ACC112 (cell line): ENCODE measurements at regions not wholly inside any gene's neighbourhood (a gene's known extent, or its start where the extent isn't known, plus 50 kb on each side); places are given as distances from the start of the nearest gene placed in this dataset.
"Not testable (repeated sequence)": the region's sequence is repeated elsewhere in the genome, so short reads cannot be mapped to it uniquely, and the experiment has no call there.

ENCODE experiments used
- H2AFZ ChIP-seq: fragments of 200-600 bp; sonication (generic); one replicate; pipeline ENCODE4 v1.6.0; 2017; ENCODE audit warnings: antibody characterized with exemption, low read length; ENCODE audit not compliant: unreplicated experiment
- H3K27ac ChIP-seq: fragments of 200-600 bp; sonication (generic); 2 replicates; pipeline ENCODE4 v1.5.1; 2014; ENCODE audit warnings: low read depth, mild to moderate bottlenecking, antibody characterized with exemption, low read length, moderate library complexity
- H3K27me3 ChIP-seq: fragments of 200-600 bp; sonication (generic); 2 replicates; pipeline ENCODE4 v1.6.1; 2014; ENCODE audit warnings: mild to moderate bottlenecking, antibody characterized with exemption, low read length, moderate library complexity, mixed read lengths; ENCODE audit not compliant: insufficient read depth
- H3K36me3 ChIP-seq: fragments of 200-600 bp; sonication (generic); 2 replicates; pipeline ENCODE4 v1.6.1; 2016; ENCODE audit warnings: mild to moderate bottlenecking, antibody characterized with exemption, low read length, moderate library complexity, mixed read lengths; ENCODE audit not compliant: insufficient read depth
- H3K4me1 ChIP-seq: fragments of 200-600 bp; sonication (generic); one replicate; pipeline ENCODE4 v1.6.1; 2016; ENCODE audit warnings: low read length, mixed read lengths; ENCODE audit not compliant: insufficient read depth, unreplicated experiment, control insufficient read depth
- H3K4me3 ChIP-seq: fragments of 200-600 bp; sonication (generic); 2 replicates; pipeline ENCODE4 v1.5.1; 2014; ENCODE audit warnings: mild to moderate bottlenecking, low read depth, low read length
- H3K79me2 ChIP-seq: fragments of 200-600 bp; sonication (generic); one replicate; pipeline ENCODE4 v1.6.0; 2016; ENCODE audit warnings: low read length; ENCODE audit not compliant: control insufficient read depth, unreplicated experiment, insufficient read depth

- H3K36me3 ChIP-seq = no peaks in the 10 kb centered on the region
- H3K79me2 ChIP-seq = no peaks in the 10 kb centered on the region
- no peaks in the 10 kb centered on the region for H3K27me3 ChIP-seq
- H3K4me3 ChIP-seq = no peak overlapping the region
- no peaks in the 10 kb centered on the region for H3K4me1 ChIP-seq
- no peak overlapping the region for H3K27ac ChIP-seq
- H2AFZ ChIP-seq = no peak overlapping the region
These were observed 768.6 kb downstream of the ZPLD1 start for GRCh38 chr3:103203441-103203840.

GRCh38 chr3:103210583-103210982, 775.8 kb downstream of the ZPLD1 start:
- Histone ChIP-seq H3K79me2 (no peaks in the 10 kb centered on the region), H3K4me3 (no peak overlapping the region), H3K36me3 (no peaks in the 10 kb centered on the region), H3K27ac (no peak overlapping the region), H3K27me3 (no peaks in the 10 kb centered on the region), H2AFZ (no peak overlapping the region), H3K4me1 (no peaks in the 10 kb centered on the region)

GRCh38 chr3:103218146-103218545, 783.3 kb downstream of the ZPLD1 start:
- H3K27ac ChIP-seq = no peak overlapping the region
- no peaks in the 10 kb centered on the region for H3K27me3 ChIP-seq
- no peak overlapping the region for H3K4me3 ChIP-seq
- H3K4me1 ChIP-seq = no peaks in the 10 kb centered on the region
- no peaks in the 10 kb centered on the region for H3K36me3 ChIP-seq
- no peak overlapping the region for H2AFZ ChIP-seq
- H3K79me2 ChIP-seq = no peaks in the 10 kb centered on the region

GRCh38 chr3:103218793-103219192, 784.0 kb downstream of the ZPLD1 start:
- Histone ChIP-seq H2AFZ (no peak overlapping the region), H3K27me3 (no peaks in the 10 kb centered on the region), H3K36me3 (no peaks in the 10 kb centered on the region), H3K79me2 (no peaks in the 10 kb centered on the region), H3K4me1 (no peaks in the 10 kb centered on the region), H3K27ac (no peak overlapping the region), H3K4me3 (no peak overlapping the region)

GRCh38 chr3:103227651-103228050, 792.8 kb downstream of the ZPLD1 start:
- no peak overlapping the region for H3K4me3 ChIP-seq
- H2AFZ ChIP-seq = no peak overlapping the region
- H3K79me2 ChIP-seq = no peaks in the 10 kb centered on the region
- H3K36me3 ChIP-seq = no peaks in the 10 kb centered on the region
- H3K4me1 ChIP-seq = no peaks in the 10 kb centered on the region
- H3K27me3 ChIP-seq = no peaks in the 10 kb centered on the region
- no peak overlapping the region for H3K27ac ChIP-seq

- no peaks in the 10 kb centered on the region for H3K79me2 ChIP-seq
- no peak overlapping the region for H3K27ac ChIP-seq
- no peak overlapping the region for H2AFZ ChIP-seq
- no peaks in the 10 kb centered on the region for H3K4me1 ChIP-seq
- H3K27me3 ChIP-seq = no peaks in the 10 kb centered on the region
- no peaks in the 10 kb centered on the region for H3K36me3 ChIP-seq
- no peak overlapping the region for H3K4me3 ChIP-seq
These were observed 812.6 kb downstream of the ZPLD1 start for GRCh38 chr3:103247459-103247858.

GRCh38 chr3:103254827-103255226, 820.0 kb downstream of the ZPLD1 start:
- not testable (repeated sequence) for H3K27ac ChIP-seq, H3K36me3 ChIP-seq, H3K4me3 ChIP-seq, H3K4me1 ChIP-seq, H2AFZ ChIP-seq, H3K79me2 ChIP-seq, H3K27me3 ChIP-seq

- Histone ChIP-seq H3K27ac (no peak overlapping the region), H3K4me1 (no peaks in the 10 kb centered on the region), H3K4me3 (no peak overlapping the region), H3K36me3 (no peaks in the 10 kb centered on the region), H2AFZ (no peak overlapping the region), H3K27me3 (no peaks in the 10 kb centered on the region), H3K79me2 (no peaks in the 10 kb centered on the region)
These were observed 834.5 kb downstream of the ZPLD1 start for GRCh38 chr3:103269287-103269686.

- H3K4me1 ChIP-seq = no peaks in the 10 kb centered on the region
- H2AFZ ChIP-seq = no peak overlapping the region
- H3K4me3 ChIP-seq = no peak overlapping the region
- no peaks in the 10 kb centered on the region for H3K27me3 ChIP-seq
- no peaks in the 10 kb centered on the region for H3K79me2 ChIP-seq
- H3K27ac ChIP-seq = no peak overlapping the region
- no peaks in the 10 kb centered on the region for H3K36me3 ChIP-seq
These were observed 836.8 kb downstream of the ZPLD1 start for GRCh38 chr3:103271575-103271974.

GRCh38 chr3:103295974-103296570, 861.3 kb downstream of the ZPLD1 start:
- Histone ChIP-seq H3K79me2 (no peaks in the 10 kb centered on the region), H3K36me3 (no peaks in the 10 kb centered on the region), H3K27me3 (no peaks in the 10 kb centered on the region), H2AFZ (no peak overlapping the region), H3K4me1 (no peaks in the 10 kb centered on the region), H3K27ac (no peak overlapping the region), H3K4me3 (no peak overlapping the region)

GRCh38 chr3:103297502-103297901, 862.7 kb downstream of the ZPLD1 start:
- H3K27me3 ChIP-seq, H3K27ac ChIP-seq, H2AFZ ChIP-seq, H3K4me3 ChIP-seq, H3K79me2 ChIP-seq, H3K4me1 ChIP-seq, H3K36me3 ChIP-seq: not testable (repeated sequence)
